C4-2B (cell line): ENCODE measurements at regions not wholly inside any gene's neighbourhood (a gene's known extent, or its start where the extent isn't known, plus 50 kb on each side); places are given as distances from the start of the nearest gene placed in this dataset.

ENCODE experiments used
- H3K27ac ChIP-seq: fragments of 450-650 bp; 2 replicates; pipeline ENCODE4 v1.5.1; 2017
- CTCF ChIP-seq: fragments of 450-650 bp; conservative IDR thresholded peaks from 2 replicates; pipeline ENCODE4 v1.5.1; 2017; ENCODE audit warnings: mild to moderate bottlenecking
- ZFX ChIP-seq: fragments of 450-650 bp; IDR thresholded peaks from 2 replicates; pipeline ENCODE4 v1.6.1; 2017

GRCh38 chr13:104181526-104182231, 1115.5 kb upstream of the SLC10A2 start:
- no peak for TF ChIP-seq ZFX
- TF ChIP-seq CTCF, result no peak
- H3K27ac ChIP-seq, result no peak overlapping the region

GRCh38 chr13:104170980-104171555, 1104.9 kb upstream of the SLC10A2 start:
- no peak for TF ChIP-seq ZFX
- no peak for TF ChIP-seq CTCF
- peak overlapping the region; percentile 67; the same call in 1 of the 2 replicates for H3K27ac ChIP-seq

- no peak for TF ChIP-seq ZFX
- no peak for TF ChIP-seq CTCF
- H3K27ac ChIP-seq, result no peak overlapping the region
Measured at GRCh38 chr13:104163866-104164630, 1097.8 kb upstream of the SLC10A2 start.

GRCh38 chr13:104160536-104160935, 1094.3 kb upstream of the SLC10A2 start:
- TF ChIP-seq ZFX (no peak), CTCF (no peak)
- H3K27ac ChIP-seq, result no peak overlapping the region

- peak overlapping the region; percentile 33; the same call in 1 of the 2 replicates for H3K27ac ChIP-seq
- TF ChIP-seq ZFX, result no peak
- TF ChIP-seq CTCF, result no peak
Measured at GRCh38 chr13:104143760-104144416, 1077.7 kb upstream of the SLC10A2 start.

- no peak overlapping the region for H3K27ac ChIP-seq
- no peak for TF ChIP-seq ZFX
- TF ChIP-seq CTCF, result no peak
Measured at GRCh38 chr13:104140552-104140951, 1074.3 kb upstream of the SLC10A2 start.
